HG03378 (cell line): ENCODE measurements at regions not wholly inside any gene's neighbourhood (a gene's known extent, or its start where the extent isn't known, plus 50 kb on each side); places are given as distances from the start of the nearest gene placed in this dataset.
"Not testable (repeated sequence)": the region's sequence is repeated elsewhere in the genome, so short reads cannot be mapped to it uniquely, and the experiment has no call there.

Experiments
- ATAC-seq: cut with Tn5 transposase; IDR thresholded peaks from one replicate; pipeline ENCODE4 v1.9.1; 2021; ENCODE audit warnings: mild to moderate bottlenecking, moderate library complexity; ENCODE audit not compliant: unreplicated experiment

- not testable (repeated sequence) for ATAC-seq
These were observed 199.1 kb downstream of the GJA1 start for GRCh38 chr6:121634586-121634985.

GRCh38 chr6:121635355-121635754 lies 199.9 kb downstream of the GJA1 start:
- no peak for ATAC-seq

DNA sequence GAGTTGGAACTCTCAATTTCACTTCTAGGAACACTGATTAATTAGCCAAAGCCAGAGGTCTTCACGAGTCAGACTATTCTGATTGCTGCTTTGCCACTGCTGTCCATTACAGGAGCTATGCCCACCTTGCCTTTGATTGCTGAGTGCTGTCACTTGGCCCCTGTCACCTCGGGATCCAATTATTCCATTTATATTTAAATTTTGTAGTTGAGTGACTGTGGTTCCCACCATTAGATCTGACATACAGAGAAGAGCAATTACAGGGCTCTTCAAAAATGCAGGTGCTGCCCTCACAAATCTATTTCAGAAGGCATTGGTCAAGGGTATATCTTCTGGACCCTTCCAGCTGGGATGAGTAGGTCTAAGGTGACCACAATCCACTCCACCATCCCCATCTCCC lies 200.8 kb downstream of the GJA1 start:
- ATAC-seq: not testable (repeated sequence)

- ATAC-seq: no peak
These were observed 203.6 kb downstream of the GJA1 start for GRCh38 chr6:121639021-121639420.

DNA sequence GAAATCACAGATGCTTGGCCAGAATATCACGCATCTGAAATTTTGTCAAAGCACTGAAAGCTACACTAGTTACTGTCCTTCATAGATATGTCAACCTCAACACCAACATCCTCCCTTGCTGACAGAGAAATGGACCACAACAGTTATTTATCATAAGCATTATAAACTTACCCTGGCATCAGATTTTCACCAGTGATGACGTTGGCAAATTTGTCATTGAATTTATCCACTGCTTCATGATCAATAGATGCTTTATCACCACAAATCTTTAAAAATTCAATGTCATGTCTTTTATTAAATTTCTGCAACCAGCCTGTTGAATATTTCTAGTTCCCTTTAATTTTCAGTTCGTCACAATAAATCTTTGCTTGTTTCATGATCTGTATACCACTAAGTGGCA lies 205.7 kb downstream of the GJA1 start:
- ATAC-seq: no peak

DNA sequence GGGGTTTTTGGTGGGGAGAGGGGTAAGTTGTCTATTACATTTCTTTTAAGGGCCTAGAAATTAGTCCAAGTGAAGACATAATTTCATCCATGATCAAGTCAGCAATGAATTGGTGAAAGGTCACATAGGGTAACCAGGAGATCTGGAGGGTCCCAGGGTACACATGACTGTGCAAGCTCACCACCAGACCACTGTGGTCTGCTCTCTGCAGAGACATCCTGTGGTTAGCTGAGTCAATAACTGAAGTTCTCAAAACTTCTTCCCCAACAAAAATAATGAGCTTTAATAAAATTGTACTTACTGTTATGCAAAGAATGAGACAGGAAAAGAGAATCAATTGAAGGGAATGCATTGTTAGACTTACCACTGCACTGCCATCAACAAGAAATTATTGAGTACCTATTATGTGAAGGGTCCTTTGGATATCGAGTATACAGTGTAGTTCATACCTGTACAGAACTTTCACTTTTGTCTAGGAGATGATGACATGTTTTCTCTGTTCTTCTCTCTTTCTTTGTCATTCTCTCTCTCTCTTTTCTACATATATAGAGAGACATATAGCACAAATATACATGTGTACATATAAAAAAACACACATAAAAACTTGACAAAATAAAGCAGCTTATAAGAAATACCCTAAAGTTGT lies 209.8 kb downstream of the GJA1 start:
- ATAC-seq: no peak

DNA sequence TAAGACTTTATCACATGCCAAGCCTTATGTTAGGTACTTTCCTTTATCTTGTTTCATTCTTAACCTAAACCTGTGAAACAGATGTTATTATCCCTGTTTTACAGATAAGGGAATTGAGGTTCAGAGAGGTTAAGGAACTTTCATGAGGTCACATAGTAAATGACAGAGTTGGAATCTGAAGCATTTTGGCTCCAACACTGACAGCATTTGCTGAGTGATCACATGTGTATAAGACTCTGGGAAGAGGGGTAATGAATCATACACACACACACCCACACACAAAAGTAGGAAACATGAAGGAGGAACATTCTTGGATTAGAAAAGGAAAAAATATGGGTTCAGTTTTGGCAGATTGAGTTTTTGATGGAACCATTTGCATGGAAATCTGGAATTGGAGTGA lies 212.5 kb downstream of the GJA1 start:
- ATAC-seq: no peak

- ATAC-seq: no peak
These were observed 214.5 kb downstream of the GJA1 start for GRCh38 chr6:121649951-121650350.

- no peak for ATAC-seq
These were observed 216.0 kb downstream of the GJA1 start for GRCh38 chr6:121651420-121651819.

DNA sequence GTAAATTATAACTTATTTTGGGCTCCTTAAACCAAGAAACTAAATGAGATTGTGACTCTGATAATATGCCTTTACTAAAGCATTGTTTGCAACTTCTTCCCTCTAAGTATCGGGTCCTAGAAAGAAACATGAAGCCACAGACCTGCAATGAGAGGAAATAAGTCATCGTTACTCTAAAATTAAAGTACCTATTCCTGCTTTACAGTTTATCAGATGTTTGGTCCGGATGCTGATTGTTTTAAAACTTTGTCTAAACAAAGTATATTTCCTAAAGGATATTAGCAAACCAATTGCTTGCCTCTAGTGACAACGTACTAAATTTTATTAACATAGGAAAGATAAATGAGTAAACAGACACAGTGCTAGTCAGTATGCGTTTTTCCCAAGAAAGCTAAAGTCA lies 216.8 kb downstream of the GJA1 start:
- ATAC-seq: no peak

DNA sequence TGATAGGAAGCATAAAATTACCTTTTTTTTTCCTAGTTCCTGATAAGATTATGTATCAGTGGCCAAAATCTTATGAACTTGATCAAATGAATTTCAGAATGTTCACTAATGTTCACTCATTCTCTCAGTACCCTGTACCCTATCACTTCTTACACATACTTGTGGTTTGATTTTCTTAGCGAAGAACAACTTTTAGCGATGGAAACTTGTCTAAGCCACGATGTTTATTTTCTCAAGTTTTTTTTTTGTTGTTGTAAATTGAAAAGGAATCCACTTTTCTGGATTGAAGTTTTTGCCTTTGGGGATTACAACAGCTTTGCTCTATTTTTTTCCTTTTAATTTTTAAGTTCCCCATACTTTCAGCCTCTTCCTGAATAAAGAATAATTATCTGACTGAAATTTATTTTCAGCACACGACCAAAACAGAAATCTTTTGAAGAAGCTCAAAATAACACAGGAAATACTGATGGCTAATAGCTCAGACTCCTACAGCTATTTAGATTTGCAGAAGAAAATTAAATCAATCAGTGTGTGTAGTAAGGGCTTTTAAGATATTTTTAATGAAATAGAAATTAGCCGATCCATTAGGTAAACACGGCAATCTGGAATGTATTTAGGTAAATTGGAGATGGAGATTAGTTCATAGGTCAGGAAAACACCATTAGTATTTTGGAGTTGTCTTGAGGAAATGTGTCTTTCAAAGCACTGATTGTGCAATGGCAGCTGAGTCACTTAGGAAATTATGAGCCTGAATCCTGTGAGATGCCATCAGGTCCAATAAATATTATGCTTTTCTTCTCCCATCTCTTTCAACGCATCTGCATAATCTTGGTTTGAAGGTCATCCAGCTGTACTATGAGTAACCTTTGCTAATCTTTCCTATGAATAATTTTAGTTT lies 217.5 kb downstream of the GJA1 start:
- no peak for ATAC-seq

DNA sequence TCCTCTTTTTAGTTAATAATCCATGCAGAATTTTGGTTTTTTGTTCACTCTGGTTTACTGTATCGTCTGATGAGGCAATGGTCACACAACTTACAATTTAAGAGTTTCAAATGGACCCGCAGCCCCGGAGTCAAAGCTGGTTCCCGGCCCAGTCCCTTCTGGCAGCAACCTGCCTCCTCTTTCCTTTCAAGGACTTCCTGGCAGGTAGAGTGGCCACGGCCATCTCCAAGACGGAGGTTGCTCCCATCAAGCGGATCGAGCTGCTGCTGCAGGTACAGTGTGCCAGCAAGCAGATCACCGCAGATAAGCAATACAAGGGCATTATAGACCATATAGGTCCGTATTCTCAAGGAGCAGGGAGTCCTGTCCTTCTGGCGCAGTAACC lies 218.2 kb downstream of the GJA1 start:
- no peak for ATAC-seq

DNA sequence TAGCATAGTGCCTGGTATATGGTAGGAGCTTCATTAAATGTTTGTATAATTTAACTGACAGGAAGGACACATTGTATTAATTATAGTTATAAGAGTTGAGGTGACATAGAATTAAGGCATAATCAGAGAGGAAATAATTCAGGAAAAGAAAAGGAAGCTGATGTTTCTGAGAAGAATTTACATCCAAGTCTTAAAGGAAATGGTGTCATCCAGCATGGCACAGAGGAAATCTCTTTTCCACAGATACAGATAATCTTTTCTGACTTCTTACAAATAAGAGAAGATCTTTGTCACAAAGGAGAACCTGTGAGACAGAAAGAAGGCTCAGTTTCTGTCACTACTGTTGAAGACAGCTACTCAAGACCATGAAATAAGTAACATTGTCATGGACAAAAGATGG lies 222.5 kb downstream of the GJA1 start:
- ATAC-seq: no peak

GRCh38 chr6:121660277-121660676 lies 224.8 kb downstream of the GJA1 start:
- no peak for ATAC-seq

GRCh38 chr6:121663292-121663810 lies 227.9 kb downstream of the GJA1 start:
- ATAC-seq: no peak

DNA sequence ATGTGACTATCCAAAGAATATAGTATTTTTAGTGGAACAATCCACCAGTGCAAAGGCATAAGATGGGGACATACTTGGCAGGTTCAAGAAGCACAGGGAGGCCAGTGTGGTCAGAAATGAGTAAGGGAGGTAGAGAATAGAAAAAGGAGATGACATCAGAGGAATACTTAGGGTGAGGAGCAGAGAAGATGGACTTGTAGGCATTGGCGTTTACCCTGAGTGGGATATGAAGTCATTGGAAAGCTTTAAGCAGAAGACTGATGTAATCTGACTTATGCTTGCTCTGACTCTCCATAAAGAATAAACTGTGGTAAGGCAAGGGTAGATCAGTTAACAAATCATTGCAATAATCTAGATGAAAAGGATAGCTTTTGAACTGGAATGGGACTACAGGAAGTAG lies 228.7 kb downstream of the GJA1 start:
- ATAC-seq: no peak

- ATAC-seq: no peak
These were observed 231.4 kb downstream of the GJA1 start for GRCh38 chr6:121666814-121667213.

GRCh38 chr6:121668259-121668658 lies 232.8 kb downstream of the GJA1 start:
- no peak for ATAC-seq

- ATAC-seq: no peak
These were observed 235.1 kb downstream of the GJA1 start for GRCh38 chr6:121670511-121670910.

GRCh38 chr6:121677571-121677970 lies 242.1 kb downstream of the GJA1 start:
- ATAC-seq: no peak

DNA sequence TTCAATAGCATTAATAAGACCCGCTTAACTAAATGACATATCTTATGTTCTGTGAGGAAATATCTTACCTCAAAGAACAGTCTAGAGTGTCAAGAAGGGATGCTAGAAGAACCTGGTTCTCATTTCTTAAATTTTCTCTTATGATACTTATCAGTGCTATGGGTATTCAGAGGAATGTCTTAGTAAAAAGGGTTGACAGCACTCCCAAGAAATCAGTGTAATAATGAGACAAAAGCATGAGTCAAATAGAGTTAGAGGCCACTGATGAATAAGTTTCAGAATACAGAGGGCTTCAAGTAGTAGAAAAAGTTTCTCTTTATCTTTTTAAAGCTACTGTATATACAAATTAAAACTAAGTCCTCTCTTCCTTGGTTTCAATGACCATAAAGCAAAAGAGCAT lies 242.8 kb downstream of the GJA1 start:
- ATAC-seq: no peak

DNA sequence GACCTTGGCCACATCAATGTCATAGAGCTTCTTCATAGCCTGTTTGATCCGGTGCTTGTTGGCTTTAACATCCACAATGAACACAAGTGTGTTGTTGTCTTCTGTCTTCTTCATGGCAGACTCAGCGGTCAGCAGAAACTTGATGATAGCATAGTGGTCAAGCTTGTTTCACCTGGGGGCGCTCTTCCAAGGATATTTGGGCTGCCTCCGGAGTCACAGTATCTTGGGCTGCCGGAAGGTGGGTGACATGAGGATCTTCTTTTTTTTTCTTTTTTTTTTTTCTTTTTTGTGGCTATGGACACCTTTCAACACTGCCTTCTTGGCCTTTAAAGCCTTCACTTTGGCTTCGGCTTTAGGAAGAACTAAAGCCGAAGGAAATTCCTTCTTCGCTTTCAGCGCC lies 244.6 kb downstream of the GJA1 start:
- ATAC-seq: no peak
